GM12864 (cell line): ENCODE measurements at regions not wholly inside any gene's neighbourhood (a gene's known extent, or its start where the extent isn't known, plus 50 kb on each side); places are given as distances from the start of the nearest gene placed in this dataset.

Experiments used
- DNase-seq: peaks from one replicate; pipeline ENCODE4 v3.0.0-alpha.2; 2011; ENCODE audit warnings: low read depth
- H3K4me3 ChIP-seq: 2 replicates; pipeline ENCODE4 v1.5.1; 2011; ENCODE audit warnings: mild to moderate bottlenecking, low read depth, low read length, control low read depth
- TF ChIP-seq, protein P1 (sequence below): IDR thresholded peaks from 2 replicates; pipeline ENCODE4 v1.5.1; 2011; ENCODE audit warnings: low read depth, mild to moderate bottlenecking, moderate library complexity, low read length, control low read depth, inconsistent platforms; ENCODE audit errors: missing control alignments

DNA sequence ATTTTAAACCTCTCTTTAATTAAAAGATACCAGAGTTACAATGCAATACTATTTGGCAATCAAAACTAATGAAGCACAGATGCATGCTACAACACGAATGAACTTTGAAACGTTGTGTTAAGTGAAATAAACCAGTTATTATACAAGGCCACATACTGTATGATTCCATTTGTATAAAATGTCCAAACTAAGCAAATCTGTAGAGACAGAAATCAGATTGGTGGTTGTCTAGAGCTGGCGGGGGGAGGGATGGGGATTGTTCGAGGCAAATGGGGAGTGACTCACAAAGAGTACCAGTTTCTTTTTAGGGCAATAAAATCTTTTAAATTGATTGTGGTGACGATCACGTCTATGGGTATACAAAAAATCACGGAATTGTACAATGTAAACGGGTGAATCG, 677.0 kb downstream of the NTRK3 start:
- no peak overlapping the region for H3K4me3 ChIP-seq
- TF ChIP-seq, protein P1, sequence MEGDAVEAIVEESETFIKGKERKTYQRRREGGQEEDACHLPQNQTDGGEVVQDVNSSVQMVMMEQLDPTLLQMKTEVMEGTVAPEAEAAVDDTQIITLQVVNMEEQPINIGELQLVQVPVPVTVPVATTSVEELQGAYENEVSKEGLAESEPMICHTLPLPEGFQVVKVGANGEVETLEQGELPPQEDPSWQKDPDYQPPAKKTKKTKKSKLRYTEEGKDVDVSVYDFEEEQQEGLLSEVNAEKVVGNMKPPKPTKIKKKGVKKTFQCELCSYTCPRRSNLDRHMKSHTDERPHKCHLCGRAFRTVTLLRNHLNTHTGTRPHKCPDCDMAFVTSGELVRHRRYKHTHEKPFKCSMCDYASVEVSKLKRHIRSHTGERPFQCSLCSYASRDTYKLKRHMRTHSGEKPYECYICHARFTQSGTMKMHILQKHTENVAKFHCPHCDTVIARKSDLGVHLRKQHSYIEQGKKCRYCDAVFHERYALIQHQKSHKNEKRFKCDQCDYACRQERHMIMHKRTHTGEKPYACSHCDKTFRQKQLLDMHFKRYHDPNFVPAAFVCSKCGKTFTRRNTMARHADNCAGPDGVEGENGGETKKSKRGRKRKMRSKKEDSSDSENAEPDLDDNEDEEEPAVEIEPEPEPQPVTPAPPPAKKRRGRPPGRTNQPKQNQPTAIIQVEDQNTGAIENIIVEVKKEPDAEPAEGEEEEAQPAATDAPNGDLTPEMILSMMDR, result no peak
- DNase-seq, result no peak

DNA sequence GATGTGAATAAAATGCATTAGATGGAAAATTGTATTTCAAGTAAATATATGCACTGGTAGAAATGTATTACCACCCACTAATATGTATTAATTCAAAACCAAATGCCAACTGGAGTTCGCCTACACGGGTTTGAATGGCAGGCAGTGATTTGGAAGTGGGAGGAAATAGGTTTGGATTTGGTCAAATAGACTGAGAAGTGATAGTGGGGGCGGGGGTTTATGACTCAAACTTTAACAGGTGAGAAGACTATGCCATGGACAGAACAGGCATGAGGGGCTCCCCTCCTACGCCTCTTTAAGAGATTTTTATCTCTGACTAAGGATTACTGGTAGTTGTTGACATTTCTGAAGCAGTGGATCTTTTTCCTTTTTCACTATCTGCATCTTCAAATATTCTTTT, 677.8 kb downstream of the NTRK3 start:
- H3K4me3 ChIP-seq, result no peak overlapping the region
- TF ChIP-seq, protein P1, result no peak
- no peak for DNase-seq

DNA sequence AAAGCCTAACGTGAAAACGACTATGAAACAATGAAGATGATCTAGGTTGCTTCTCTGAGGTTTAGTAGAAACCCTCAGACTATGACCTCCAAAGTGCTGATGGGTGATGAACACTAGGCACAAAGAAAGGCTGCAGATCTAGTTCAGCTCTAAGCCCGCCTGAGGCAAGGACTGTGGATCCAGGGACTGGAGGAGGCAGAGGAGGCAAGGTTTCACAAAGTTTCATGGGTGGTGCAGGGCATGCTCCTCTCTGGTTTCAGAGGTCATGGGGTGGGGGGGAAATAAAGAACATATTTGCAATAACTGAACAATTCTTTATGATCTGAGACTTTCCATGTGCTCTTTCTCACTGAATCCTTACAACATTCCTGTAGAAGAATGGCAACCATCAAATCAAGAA, 679.2 kb downstream of the NTRK3 start:
- no peak overlapping the region for H3K4me3 ChIP-seq
- TF ChIP-seq, protein P1, result no peak

DNA sequence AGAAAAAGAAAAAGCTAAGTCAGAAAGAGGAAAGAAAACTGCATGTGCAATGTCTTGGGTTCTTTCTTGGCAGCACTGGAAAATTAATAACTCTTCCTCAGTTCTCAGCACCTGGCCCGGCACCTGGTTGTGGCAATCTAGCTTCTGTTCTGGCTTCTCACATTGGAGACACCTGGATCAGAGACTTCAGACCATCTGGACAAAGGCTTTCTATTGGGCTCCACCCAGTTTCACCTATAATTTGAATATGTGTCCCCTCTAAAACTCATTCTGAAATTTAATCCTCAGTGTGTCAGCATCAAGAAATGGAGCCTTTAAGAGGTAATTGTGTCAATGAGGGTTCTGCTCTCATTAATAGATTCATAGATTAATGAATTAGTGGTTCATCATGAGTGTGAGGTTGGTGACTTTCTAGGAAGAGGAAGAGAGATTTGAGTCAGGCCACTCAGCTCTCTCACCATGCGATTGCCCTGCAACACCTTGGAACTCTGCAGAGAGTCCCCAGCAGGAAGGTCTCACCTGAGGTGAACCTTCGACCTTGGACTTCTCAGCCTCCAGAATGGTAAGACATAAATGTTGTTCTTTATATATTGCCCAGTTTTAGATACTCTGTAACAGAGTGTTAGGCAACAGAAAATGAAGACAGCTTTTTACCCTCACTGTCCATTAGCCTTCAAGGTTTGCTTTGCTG, 679.9 kb downstream of the NTRK3 start:
- TF ChIP-seq, protein P1, result no peak
- H3K4me3 ChIP-seq, result no peak overlapping the region
- DNase-seq, result no peak

More for the DNA sequence above, 679.2 kb downstream of the NTRK3 start:
- DNase-seq, result no peak

DNA sequence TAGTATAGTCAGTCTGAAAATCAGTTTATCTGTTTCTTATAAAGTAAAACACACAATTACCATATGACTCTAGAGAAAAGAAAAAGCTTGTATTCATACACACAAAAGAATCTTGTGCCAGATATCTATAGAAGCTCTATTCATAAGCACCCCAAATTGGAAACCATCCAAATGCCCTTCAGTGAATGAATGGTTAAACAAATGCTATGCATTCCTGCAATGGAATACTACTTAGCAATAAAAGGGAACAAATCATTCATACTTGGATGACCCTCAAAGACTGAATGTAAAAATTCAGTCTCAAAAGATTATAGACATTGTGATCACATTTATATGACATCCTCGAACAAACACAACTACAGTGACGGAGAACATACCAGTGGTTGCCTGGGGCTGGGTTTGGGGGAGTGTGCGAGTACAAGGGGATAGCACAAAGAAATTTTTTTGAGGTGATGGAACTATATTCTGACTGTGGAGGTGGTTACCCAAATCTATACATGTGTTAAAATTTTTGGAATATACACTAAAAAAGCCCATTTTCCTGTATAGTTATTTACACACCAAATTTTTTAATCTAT, 680.6 kb downstream of the NTRK3 start:
- no peak overlapping the region for H3K4me3 ChIP-seq
- DNase-seq, result no peak
- TF ChIP-seq, protein P1, result no peak

DNA sequence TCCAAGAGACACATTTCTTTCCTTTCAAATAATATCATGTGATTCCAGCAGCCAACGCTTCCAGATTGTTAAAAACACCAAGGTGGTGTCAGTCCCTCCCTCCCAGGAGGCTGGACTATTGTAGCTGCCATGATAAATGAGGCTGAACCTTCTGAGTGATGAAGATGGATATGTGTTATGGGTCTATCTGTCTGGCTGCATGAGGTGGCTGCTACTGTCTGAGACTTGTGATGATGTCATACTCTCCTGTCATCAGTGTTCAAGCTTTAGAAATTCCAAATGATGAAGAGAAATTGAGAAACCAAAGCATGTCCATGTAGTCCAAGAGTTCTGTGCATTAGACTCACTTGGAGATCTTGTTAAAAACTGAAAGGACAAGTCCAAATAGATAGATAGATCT, 683.0 kb downstream of the NTRK3 start:
- TF ChIP-seq, protein P1, result no peak
- H3K4me3 ChIP-seq, result no peak overlapping the region
- no peak for DNase-seq

DNA sequence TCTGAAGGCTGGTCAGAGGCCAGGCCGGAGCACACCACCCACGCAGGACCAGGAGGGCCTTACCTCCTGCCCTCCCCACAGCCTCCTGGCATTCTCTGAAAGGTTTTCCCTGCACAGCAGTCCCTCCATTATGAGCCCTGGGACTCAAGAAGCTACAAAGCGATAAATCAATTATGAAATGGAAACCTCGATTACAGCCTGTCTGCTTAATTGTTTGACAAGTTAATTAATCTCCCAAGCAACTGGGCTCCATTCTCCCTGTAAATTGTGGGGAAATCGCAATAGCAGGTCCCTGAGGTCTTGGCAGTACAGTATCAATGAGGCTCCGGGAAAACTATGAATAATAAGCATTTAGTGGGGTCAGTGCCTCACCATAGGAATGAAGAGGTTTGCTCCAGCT, 683.5 kb downstream of the NTRK3 start:
- no peak for DNase-seq
- H3K4me3 ChIP-seq, result no peak overlapping the region
- TF ChIP-seq, protein P1, result no peak
